GM12891 (cell line): ENCODE measurements at regions not wholly inside any gene's neighbourhood (a gene's known extent, or its start where the extent isn't known, plus 50 kb on each side); places are given as distances from the start of the nearest gene placed in this dataset.
"Not testable (repeated sequence)": the region's sequence is repeated elsewhere in the genome, so short reads cannot be mapped to it uniquely, and the experiment has no call there.

Source experiments
- DNase-seq: peaks from one replicate; pipeline ENCODE4 v3.0.0; 2011; ENCODE audit warnings: low spot score; ENCODE audit not compliant: insufficient read length
- FAIRE-seq: peaks from 2 replicates; lab custom pipeline; 2011; peaks lifted over from hg19 to GRCh38; lab: Jason Lieb, UNC
- PAX5 ChIP-seq: IDR thresholded peaks from 2 replicates; pipeline ENCODE4 v1.6.1; 2011; ENCODE audit warnings: low read length, moderate library complexity, mild to moderate bottlenecking; ENCODE audit not compliant: insufficient read depth, severe bottlenecking
- POLR2A ChIP-seq: IDR thresholded peaks from 2 replicates; pipeline ENCODE4 v1.6.1; 2011; ENCODE audit warnings: low read depth, low read length, control low read depth
- POLR2AphosphoS5 ChIP-seq: IDR thresholded peaks from 2 replicates; pipeline ENCODE4 v1.6.1; 2011; ENCODE audit warnings: low read depth, low read length, control low read depth
- POU2F2 ChIP-seq: IDR thresholded peaks from 2 replicates; pipeline ENCODE4 v1.6.1; 2011; ENCODE audit warnings: low read depth, mild to moderate bottlenecking, control low read depth, low read length, moderate library complexity
- SPI1 ChIP-seq: IDR thresholded peaks from 2 replicates; pipeline ENCODE4 v1.6.1; 2011; ENCODE audit warnings: low read depth, low read length, control low read depth
- TAF1 ChIP-seq: IDR thresholded peaks from 2 replicates; pipeline ENCODE4 v1.6.1; 2011; ENCODE audit warnings: low read depth, low read length, control low read depth

GRCh38 chr6:27728442-27728841, 183.8 kb downstream of the OR2B2 start:
- DNase-seq = no peak
- no peak for FAIRE-seq
- TF ChIP-seq TAF1 (no peak), POLR2AphosphoS5 (no peak), SPI1 (no peak), PAX5 (no peak), POLR2A (no peak), POU2F2 (no peak)

GRCh38 chr6:27726619-27727023, 185.6 kb downstream of the OR2B2 start:
- TF ChIP-seq POU2F2 (no peak), TAF1 (no peak), SPI1 (no peak), POLR2A (no peak), PAX5 (no peak), POLR2AphosphoS5 (no peak)
- DNase-seq = no peak
- no peak for FAIRE-seq

GRCh38 chr6:27720607-27721580, 191.3 kb downstream of the OR2B2 start:
- no peak for TF ChIP-seq POU2F2
- no peak for TF ChIP-seq POLR2A
- no peak for TF ChIP-seq PAX5
- TF ChIP-seq TAF1 = no peak
- no peak for TF ChIP-seq POLR2AphosphoS5
- no peak for TF ChIP-seq SPI1
- DNase-seq = no peak
- no peak for FAIRE-seq

- not testable (repeated sequence) for FAIRE-seq, DNase-seq
Measured at GRCh38 chr6:27719039-27719438, 193.2 kb downstream of the OR2B2 start.

- DNase-seq (no peak), FAIRE-seq (no peak)
- no peak for TF ChIP-seq POU2F2
- no peak for TF ChIP-seq POLR2AphosphoS5
- TF ChIP-seq SPI1 = no peak
- no peak for TF ChIP-seq TAF1
- no peak for TF ChIP-seq PAX5
- TF ChIP-seq POLR2A = no peak
Measured at GRCh38 chr6:27706431-27706830, 205.8 kb downstream of the OR2B2 start.

DNA sequence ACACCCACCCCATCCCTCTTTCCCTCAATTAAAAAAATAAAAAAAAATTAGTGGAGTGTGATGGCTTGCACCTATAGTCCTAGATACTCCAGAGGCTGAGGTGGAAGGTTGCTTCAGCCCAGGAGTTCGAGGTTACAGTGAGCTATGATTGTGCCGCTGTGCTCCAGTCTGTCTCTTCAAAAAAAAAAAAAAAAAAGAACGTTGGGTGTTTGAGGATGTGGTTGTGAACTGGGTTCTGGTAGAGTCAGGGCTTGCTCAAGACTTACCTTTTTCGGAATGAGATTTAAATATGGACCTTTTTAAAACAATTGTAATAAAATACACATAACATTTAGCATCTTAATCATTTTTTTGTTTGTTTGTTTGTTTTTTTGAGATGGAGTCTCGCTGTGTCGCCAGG, 211.9 kb downstream of the OR2B2 start:
- TF ChIP-seq POU2F2 (no peak), POLR2AphosphoS5 (no peak), PAX5 (no peak), POLR2A (no peak), SPI1 (no peak), TAF1 (no peak)
- DNase-seq (no peak), FAIRE-seq (no peak)

DNA sequence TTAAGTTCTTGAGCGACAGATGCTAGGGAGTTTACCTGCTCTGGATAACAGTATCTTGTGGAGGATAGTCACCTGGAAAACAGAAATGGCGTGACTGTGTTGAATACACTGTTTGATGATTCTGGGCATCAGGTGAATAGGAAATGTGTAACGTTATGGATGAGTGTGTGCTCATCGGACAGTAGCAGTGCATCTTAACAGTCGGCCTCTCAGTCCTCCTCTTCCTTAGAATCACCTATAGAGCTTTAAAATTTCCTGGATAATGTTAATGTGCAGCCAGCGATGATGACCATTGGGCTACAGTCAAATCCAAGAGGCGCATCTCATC, 217.7 kb downstream of the OR2B2 start:
- no peak for TF ChIP-seq PAX5
- no peak for DNase-seq
- FAIRE-seq = no peak

- TF ChIP-seq PAX5 (no peak), POU2F2 (peak; percentile 20; the same call in 1 of the 2 replicates), SPI1 (peak; percentile 89), POLR2AphosphoS5 (0 out of 2 replicates have a peak, but pooled peaks have one; percentile 30), POLR2A (peak; percentile 64), TAF1 (peak; percentile 64; the same call in 1 of the 2 replicates)
Measured at GRCh38 chr6:27693766-27694546, 218.2 kb downstream of the OR2B2 start.

DNA sequence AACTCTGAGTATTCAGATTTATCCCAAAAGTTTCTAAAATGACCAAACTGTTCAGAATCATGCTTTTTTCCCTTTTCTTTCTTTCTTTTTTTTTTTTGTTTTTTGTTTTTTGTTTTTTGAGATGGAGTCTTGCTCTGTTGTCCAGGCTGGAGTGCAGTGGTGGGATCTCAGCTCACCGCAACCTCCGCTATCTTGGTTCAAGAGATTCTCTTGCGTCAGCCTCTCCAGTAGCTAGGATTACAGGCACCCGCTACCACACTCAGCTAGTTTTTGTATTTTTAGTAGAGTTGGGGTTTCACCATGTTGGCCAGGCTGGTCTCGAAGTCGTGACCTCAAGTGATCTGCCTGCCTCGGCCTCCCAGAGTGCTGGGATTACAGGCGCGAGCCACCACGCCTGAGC, 219.2 kb upstream of the ZNF184 start:
- not testable (repeated sequence) for FAIRE-seq, DNase-seq

More at GRCh38 chr6:27693766-27694546, 218.2 kb downstream of the OR2B2 start:
- DNase-seq (no peak), FAIRE-seq (peak; percentile 81)

- TF ChIP-seq POLR2AphosphoS5 (no peak), POU2F2 (peak; percentile 65; the same call in 1 of the 2 replicates)
- DNase-seq (no peak), FAIRE-seq (no peak)
Measured at GRCh38 chr6:27688014-27688586, 215.2 kb upstream of the ZNF184 start.
